8988T (cell line): ENCODE measurements at regions not wholly inside any gene's neighbourhood (a gene's known extent, or its start where the extent isn't known, plus 50 kb on each side); places are given as distances from the start of the nearest gene placed in this dataset.

Source experiments
- DNase-seq: peaks from one replicate; pipeline ENCODE4 v3.0.0; 2011

DNA sequence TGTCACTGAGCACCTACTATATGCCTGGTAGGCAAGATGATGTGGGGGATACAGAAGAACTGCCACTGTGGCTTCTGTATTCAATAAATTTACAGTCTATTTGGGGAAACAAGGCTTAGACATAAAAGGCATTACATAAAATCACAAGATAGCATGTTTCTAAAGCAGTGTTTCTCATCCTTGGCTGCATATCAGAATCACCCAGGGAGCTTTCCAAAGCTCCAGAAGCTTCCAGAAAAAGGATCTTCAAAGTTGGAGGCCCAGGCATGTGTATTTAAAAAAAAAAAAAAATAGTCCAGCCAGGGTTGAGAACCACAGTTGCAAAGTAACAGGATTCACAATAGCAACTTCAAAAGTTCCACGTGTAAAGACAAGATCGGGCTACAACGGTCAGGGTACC is 112.4 kb upstream of the SPACA1 start:
- no peak for DNase-seq

DNA sequence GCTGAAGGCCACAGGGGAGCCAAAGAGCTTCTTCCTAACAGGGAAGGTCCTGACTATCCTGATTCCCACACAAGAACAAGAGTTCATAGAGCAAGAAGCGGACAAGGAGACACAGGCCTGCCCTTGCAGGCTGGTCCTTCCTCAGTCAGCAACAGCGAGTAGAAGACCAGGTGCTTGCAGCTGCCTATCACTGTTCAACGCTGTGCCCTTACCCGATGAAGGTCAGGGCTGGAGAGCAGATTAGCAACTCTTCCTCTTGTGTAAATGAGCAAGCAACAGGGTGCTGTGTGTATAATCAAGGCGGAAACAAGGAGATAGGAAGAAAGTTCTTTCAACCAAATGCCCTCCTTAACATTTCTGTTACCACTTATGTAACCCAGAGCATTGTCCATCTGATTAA is 115.3 kb upstream of the SPACA1 start:
- no peak for DNase-seq

- peak; percentile 55 for DNase-seq
Observed at GRCh38 chr6:87929843-87930288, 117.8 kb upstream of the SPACA1 start.

DNA sequence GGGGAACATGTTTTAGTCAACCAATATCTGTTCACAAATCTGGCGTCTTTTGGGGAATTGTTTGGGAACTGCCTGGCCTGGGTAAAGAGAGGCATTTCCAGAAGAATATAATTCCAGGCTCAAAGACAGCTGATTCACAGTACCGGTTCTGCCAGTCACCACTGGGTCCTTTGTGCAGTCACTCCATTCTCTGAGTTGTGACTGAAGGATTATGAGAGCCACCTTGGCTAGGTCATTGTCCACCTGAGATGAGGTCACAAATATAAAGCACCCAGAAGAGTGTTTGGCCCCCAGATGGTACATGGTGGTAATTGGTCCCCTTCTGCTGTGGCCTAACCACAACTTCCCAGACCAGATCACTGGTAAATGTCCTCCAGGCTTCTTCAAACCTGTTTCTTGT is 121.0 kb upstream of the SPACA1 start:
- DNase-seq, result no peak

- no peak for DNase-seq
Observed at GRCh38 chr6:87926072-87926471, 121.6 kb upstream of the SPACA1 start.

- no peak for DNase-seq
Observed at GRCh38 chr6:87925373-87926060, 122.1 kb upstream of the SPACA1 start.

GRCh38 chr6:87923389-87924050 is 124.1 kb upstream of the SPACA1 start:
- no peak for DNase-seq

DNA sequence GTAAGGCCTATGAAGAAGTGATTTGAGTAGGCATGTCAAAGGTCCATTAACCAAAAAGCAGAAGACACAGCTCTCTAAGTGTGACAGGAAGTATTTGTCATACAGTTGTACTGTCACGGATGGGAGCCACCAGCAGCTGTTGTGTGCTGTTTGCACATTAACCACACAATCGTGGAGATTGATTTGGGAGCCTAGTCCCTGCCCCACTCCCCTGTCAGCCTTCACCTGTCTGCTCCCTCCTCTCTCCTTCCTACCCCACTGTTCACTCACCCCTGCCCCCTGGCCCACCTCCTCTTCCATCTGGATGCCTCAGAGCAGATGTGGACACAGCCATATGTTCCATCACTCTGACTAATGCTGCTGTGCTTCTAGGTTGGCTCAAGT is 124.7 kb upstream of the SPACA1 start:
- DNase-seq, result no peak

- no peak for DNase-seq
Observed at GRCh38 chr6:87922196-87922946, 125.3 kb upstream of the SPACA1 start.

DNA sequence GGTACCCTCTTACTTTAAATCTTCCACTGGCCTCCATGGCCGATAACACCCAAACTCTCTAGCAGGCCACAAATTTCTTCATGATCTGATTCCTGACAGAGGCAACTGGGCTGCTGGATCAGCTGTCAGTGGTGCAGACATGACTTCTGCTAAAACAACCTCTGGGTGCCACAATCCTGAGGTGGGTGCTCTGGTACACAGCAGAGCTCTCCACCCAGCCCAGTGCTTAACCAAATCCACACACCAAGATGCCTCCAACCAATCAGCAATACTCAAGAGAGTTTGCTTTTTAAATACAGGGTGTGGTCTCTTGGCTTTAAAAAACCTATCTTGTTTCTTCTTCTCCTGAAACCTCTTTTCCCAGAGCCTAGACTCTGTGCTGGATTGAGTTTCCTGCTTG is 126.6 kb upstream of the SPACA1 start:
- no peak for DNase-seq

DNA sequence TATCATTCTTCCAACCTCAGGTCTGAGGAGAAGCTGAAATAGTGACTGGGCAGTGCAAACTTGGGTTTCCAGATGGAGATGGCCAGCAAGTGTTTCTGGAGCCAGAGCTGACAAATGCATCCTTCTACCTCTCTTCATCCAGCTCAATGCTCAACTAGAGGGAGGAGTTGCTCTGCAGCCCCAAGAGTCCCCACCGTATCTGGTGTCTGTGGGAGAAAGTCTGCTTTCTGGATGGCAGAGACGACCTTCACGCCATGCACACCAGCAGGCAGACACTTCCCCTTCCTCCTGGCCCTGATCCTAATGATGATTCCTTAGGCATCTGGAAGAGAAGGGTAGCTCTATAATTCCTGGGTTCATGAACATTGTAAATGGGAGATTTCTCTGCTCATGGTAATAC is 127.4 kb upstream of the SPACA1 start:
- no peak for DNase-seq

GRCh38 chr6:87919416-87919815 is 128.2 kb upstream of the SPACA1 start:
- DNase-seq, result no peak

DNA sequence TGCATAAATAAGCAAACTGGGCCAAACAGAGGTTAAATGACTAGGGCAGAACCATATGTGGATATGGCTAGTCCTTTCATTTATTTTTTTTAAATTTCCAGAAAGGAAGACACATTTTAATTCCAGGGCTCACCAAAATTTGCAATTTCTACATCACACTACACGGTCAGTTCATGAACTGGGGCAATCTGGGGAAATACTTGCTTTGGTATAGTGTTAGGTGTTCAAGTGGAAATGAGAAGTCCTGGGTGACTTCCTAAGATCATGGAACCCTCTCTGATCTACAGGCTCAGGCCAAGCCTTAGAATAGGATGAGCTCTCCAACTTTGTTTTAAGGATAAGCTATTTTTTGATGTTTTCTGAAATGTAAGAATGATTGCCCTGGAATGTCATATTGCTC is 128.6 kb upstream of the SPACA1 start:
- no peak for DNase-seq

DNA sequence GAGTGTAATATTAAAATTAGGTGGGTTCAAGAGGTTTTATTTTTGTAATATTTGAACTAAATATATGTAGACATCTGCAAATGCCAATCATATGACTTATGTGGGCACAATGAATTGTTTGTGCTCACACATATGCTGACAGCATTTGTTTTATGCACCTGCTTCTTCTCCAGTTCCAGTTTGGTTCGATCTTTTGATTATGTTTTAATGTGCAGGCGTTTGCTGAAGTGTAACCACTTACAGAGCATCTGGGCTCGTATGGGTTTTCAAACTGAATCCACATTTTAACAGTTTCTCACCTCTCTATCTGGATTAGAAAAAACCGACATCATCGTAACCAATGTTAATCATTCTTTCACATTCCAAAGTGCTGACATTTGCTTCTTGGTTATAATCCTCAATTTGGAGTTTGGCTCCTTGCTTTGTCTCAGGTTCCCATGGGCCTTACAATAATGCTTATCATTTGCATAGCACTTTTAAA is 129.1 kb upstream of the SPACA1 start:
- no peak for DNase-seq

DNA sequence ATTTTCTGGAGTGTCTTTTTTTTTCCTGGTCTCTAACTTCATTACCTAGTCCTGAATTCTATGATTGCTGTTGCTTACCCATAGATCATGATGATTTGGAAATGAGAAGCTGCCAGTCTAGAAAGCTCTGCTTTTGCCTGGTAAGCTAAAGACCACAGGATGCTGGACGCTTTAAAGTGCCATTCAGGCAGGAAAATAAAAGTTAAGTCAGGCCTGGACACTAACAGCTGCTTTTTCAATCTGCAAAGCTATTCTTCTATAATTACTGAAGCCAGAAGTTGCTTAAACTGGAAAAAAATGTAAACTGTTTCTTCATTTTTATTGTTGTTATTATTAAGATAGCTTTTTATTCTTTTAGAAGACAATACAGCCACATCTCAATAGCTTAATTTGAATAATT is 129.8 kb upstream of the SPACA1 start:
- DNase-seq, result no peak

DNA sequence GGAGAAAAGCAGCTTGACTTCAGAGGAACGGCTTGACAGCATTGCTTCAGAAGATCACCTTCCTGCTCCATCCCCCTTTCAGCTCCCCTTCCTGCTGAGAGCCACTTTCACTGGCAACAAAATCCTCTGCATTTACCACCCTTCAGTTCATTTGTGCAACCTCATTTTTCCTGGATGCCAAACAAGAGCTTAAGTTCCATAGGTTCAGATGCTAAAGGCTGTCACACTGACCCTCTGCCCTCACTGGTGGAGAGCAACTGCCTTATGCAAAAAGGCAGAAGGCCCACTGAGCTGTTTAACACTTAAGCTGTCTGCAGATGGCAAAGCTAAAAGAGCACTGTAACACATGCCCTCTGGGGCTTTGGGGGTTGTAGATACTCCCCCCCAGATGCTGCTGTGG is 131.2 kb upstream of the SPACA1 start:
- no peak for DNase-seq

DNA sequence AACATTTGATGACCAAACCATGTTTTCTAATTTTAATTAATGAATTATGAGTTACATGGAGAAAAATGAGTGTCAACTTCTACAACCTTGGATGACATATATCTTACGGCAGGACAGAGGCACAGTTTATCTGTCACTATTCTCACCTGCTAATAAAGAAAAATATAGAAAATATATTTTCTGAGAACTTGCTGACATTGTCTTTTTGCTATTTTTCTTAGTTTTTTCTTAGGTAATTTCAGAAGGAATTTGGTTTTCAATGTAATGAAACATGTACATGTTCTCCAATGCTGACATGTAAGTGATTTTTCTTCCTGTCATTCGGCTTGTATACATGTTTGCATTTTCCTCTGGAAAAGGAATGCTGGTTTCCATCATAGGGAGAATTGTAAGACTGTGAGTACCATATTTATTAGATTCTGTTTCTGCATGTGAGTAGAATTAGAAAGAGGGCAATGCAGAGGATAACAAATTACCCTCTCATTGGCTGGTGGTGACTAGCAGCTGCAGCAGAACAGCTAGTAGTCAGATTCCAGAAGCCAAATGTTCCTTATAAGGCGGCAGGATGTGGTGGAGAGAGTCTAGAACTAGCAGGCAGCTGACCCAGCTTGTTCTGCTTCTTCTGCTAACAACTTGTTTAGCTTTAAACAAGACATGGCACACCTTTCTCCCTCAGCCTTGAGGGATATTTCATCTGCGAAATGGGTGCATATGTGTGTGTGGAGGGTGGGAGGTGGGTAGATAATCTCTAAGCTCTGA is 132.8 kb upstream of the SPACA1 start:
- DNase-seq, result no peak

GRCh38 chr6:87913974-87914373 is 133.7 kb upstream of the SPACA1 start:
- DNase-seq, result no peak

DNA sequence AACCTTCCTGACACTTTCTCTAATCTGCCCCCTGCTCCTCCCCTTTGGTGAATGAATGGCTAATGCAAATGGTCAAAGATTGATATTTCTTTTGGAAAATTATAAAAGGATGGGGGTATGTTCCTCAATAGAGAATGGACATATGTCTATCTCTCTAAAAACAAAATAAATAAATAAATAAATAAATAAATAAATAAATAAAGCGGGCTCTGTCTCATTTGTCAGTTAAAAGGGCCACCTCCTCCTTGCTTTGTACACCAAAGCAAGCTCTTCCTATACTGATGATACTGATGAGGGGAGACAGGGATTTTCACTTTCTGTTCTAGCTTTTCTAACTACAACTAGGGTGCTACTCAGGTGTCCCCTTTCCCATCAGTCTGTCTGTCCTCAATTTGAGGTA is 135.5 kb upstream of the SPACA1 start:
- no peak for DNase-seq

DNA sequence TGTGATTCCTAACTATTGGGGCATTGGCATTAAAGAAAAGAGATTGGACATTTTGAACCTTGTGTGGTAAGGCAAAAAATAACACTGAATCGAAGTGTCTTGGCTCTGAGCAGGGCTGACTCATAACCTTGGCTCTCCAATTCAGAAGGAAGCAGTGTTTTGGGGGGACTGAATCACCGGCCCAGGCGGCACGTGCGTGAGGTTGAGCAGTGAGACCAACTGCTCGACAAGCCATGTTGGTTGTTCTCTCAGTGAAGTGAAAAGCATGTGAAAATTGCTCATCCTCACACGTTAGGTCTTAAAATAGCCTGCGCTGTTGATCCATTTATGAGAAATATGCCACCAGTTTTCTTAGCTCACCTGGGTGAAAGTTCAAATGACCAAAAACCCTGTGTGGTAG is 137.8 kb upstream of the SPACA1 start:
- no peak for DNase-seq

DNA sequence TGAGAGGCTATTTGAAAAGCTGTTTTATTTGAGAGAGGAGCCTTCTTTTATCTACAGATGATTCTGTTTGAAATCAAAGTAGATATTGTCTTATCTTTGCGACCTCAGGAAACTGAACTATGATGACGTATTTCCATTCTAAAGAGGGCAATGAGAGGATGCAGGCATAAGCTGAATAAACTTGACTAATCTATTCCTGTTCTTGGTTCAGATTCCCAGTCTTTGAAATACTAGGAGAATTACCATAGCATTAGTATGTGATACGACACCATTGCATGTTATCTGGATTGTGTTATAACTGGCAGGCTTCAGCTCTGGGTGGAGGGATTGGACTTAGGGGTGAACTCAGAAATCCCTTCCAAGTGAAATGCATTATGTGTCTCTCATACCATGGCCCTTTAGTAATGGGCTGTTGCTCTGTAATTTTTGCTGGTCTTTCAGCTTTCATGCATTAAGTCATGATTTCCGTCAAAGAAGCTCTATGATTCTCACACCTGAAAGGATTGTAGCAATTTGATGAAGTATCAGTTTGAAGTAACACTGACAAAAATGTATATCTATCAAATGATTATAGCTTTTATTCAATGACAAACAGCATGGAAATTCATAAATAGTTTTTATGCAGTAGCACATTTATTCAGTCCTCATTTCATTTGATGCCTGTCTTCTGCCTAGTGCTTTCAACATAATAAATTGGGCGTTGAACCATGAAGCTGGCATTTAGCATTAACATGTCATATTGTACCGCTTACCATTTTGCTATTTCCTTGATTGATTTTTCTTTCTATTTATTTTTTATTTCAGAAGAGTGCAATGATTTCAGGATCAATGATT is 138.4 kb upstream of the SPACA1 start:
- no peak for DNase-seq

GRCh38 chr6:87907521-87907920 is 140.1 kb upstream of the SPACA1 start:
- no peak for DNase-seq
